Stimulated activated CD8-positive, alpha-beta memory T cell treated with anti-CD3 and anti-CD28 coated beads, Interleukin-12 subunit alpha, Interleukin-12 subunit beta, amount 100 ng/mL, for 4 hours (primary cell): ENCODE measurements at regions not wholly inside any gene's neighbourhood (a gene's known extent, or its start where the extent isn't known, plus 50 kb on each side); places are given as distances from the start of the nearest gene placed in this dataset.
"Not testable (repeated sequence)": the region's sequence is repeated elsewhere in the genome, so short reads cannot be mapped to it uniquely, and the experiment has no call there.

Experiments
- DNase-seq: peaks from one replicate; pipeline ENCODE4 v3.0.0-alpha.2; 2020; ENCODE audit warnings: low read depth

DNA sequence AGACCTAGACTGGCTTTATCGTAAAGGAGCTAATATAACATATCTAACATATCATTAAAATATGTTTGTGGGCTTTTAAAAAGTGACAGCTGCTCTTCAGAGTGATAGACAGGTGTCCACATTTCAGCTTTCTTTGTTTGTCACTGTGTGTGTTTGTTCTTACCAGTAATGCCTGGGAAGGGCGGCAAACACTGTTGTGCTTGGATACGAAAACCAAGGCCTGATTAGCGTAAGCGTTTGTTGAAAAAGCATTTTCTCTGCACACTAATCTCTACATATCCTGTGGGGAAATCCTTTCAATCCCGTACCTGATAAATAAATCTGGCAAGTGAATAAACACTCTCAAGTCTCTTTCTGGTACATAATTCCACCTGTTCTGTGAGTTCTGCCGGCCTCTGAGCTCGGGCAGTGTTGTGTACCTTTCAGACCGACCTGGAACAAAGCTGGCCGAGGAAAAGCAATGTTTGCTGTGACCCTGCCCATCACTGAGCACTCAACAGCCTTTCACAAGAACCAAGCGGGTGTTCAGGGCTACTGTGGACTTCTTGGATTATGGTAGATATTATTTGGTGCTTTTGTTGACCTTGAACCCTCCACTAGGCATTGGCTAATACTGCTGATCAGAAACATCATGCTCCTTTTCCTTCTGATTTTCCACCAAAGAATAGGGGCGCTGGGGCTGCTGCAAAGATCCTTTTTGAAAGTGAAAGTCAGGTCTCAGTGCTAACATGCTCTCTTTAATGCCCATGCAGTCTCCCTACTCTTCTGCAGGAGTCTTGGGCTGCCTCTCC, 100.4 kb downstream of the CD83 start:
- DNase-seq = no peak

DNA sequence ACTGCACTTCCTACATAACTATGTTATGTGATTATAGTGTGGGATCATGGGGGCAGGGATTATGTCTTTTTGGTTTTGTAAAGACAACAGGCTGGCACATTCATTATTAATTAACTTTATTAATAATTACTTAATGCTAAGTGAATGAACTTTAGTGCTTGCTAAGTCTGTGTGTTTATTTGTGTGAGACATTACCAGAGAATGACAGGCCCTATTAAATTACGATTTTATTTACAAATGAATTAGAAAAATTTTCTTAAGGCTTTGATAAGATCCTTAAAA, 100.9 kb downstream of the CD83 start:
- DNase-seq = no peak

DNA sequence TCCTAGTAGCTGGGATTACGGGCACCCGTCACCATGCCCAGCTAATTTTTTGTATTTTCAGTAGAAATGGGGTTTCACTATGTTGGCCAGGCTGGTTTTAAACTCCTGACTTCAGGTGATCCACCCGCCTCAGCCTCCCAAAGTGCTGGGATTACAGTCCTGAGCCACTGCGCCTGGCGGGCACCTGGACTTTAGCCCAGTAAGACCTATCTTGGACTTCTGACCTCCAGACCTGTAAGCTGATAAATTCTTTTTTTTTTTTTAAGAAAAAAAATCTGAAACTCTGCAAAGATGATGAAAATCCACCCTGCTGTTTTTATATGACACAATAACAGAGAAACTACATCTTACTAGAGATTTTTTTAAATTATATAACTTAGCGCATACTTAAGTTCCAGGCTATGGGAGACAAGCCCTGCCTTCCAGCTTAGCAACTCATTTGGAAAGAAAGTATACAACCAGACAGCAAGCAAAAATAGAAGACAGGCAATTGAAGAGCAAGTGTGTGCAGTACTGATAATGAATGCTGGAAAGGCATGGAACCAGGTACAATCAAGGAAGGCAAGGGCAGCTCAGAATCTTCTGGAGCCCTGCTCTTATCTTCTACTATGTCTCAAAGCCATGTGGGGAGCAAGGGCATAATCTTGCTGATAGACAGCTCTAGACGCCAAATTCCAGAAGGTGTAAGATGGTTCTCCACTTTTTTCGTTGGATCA, 104.2 kb downstream of the CD83 start:
- DNase-seq = no peak

DNA sequence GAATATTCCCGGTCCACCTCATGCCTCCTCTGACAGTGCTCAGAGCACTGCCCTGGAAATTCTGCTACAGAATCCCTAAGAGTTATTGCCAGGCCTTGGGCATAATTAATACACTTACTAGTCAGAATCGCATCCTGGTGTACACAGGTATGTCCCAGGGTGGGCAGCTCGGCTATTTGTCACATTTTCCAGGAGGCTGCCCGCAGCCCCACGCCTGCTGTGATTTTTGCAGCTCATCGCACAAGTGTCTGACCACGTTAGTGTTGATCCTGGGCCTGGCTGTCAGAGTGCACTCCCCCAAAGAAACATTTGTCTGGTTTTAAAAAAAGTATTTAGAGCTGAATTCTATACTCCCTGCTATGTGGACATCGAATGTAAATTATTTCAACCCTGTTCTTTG, 105.4 kb downstream of the CD83 start:
- no peak for DNase-seq

DNA sequence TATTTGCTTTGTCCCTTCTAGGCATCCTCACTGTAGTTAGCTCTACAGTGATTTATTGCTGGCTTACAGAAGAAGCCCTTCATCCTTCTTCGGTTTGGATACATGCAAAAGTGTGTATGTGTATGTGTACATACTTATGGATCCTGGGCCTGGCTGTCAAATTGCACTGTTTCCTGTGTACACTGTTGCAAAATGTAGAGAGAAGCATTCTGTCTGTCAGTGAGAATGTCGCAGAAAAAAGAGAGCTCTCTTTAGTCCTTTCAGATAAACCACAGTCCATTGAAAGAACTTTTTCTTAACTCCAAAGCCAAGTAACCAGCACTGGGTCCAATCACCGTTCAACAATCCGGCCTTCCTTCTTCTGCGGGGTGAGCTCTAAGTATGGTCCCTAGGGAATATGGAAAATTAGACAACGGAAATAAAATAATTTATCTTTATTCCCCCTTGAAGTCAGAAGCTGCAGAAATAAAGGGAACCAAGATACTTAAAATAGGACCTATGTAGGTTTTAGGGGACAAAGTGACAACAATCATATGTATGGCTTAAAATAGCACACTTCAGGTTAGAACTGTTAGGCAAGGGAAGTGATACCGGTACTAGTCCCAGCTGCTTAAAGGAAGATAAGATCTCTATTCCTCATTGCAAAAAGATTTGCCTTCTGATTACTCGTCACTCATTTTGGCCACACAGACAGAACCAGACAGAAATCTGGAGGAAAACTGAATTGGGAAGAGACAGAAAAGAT, 107.0 kb downstream of the CD83 start:
- no peak for DNase-seq

DNA sequence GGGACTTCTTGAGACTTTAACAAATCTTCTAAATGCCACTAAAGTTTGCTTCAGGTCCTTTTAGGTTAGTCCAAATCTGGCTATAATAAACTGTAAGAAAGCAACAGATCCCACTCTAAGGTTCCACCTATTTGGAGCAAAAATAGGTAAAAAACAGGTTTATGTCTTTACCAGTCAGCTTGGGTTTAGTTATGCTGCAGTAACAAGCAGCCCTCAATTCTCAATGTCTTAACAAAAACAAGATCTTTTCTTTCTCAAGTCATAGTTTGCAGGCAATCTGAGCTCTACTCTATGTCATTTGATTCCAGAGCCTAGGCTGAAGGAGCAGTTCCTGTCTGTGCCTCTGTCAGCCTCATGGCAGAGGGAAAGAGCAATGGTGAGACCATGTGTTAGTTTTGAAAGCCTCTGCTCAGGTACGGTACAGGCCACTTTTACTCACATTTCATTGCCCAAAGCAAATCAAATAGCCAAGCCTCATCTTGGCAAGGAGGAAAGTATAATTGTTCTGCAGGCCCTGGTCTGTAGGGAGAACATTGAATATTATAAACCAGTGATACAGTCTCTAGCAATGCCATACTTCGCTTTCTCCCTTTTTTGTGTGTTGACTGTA, 108.6 kb downstream of the CD83 start:
- DNase-seq = no peak

DNA sequence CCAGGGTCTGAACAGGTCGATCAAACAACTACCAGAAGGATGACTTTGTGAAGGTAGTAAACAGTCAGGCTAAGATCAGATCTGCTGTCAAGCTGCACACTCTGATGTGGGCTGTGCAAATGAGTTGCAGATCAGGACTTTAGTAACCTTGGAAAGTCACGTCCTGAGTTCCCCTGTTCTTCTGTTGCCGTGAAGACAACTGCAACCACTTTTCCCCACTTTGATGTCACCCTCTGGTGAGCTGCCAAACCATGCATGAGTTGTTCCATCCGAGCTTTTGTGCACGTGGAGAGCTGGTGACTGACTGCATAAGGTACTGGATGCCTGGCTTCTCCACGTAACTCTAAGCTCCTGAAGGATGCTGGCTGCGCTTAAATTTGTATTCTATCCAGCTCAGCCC, 111.0 kb downstream of the CD83 start:
- no peak for DNase-seq

DNA sequence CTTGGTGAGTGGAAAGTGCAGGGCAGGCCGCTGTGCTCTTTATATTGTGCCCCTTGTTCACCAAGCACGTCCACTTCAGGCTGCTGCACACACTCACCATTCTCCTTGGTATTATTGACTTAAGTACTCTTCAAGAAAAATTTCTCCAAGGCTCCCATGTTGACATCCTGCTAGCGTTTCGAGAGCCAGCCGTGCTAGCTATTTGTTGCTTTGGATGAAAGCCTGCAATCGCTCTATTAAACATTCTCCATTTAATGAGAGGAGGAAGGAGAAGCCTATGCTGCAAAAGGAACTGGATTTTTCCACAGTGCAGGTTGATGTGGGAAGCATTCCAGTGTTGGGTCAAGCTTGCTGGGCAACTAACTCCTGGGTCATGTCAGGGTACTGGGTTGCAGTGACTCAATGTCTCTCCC, 113.5 kb downstream of the CD83 start:
- DNase-seq = no peak

DNA sequence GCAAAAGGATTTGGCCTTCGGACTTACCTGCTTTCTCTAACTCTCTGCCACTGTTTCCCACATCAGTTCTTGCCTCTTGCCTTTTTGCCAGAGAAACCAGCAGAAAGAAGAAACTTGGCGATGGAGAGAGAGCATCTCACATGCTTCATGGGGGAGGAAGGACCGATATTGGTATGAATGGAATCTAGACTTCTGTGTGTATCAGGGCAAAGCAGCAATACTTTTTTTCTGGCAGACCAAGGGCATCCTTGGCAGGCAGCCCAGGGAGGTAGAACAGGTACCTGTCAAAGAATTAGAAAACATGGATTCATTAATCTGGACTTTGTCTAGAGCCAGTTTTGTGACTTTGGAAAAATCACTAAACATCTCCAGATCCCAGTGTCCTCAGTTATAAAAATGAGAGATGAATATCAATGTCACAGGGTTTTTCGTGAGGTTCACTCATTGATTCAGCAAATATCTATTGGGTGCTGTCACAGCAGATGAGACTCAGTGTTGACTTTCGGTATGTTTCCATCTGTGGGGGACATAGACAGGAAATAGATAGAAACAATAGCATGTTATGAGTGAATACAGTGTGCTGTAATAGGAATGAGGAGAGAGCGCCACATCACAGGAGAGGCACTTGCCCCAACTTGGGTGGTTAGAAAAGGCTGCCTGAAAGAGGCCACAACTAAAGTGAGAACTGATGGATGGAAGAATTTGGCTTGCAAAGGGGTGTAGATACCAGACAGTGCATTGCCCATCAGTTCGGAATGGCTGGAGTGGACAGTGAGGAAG, 114.1 kb downstream of the CD83 start:
- no peak for DNase-seq

DNA sequence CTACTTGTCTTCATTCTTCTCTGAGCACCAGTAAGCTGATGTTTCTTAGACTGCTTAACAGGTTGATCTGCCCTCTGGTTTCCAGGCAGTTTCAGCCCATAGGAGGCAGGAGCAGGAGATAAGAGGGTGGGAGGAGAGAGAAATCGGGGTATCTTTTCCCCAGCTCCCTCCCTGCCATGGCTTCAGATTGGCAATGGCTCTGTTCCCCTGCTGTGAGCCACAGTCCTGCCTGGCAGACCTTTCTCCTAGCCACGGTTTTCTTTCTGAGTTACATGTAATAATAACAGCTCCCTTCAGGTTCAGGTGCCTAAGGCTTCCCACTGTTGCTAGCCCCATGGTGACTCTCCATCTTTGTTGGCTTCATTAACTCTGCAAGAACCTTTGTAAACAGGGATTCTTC, 115.3 kb downstream of the CD83 start:
- no peak for DNase-seq

DNA sequence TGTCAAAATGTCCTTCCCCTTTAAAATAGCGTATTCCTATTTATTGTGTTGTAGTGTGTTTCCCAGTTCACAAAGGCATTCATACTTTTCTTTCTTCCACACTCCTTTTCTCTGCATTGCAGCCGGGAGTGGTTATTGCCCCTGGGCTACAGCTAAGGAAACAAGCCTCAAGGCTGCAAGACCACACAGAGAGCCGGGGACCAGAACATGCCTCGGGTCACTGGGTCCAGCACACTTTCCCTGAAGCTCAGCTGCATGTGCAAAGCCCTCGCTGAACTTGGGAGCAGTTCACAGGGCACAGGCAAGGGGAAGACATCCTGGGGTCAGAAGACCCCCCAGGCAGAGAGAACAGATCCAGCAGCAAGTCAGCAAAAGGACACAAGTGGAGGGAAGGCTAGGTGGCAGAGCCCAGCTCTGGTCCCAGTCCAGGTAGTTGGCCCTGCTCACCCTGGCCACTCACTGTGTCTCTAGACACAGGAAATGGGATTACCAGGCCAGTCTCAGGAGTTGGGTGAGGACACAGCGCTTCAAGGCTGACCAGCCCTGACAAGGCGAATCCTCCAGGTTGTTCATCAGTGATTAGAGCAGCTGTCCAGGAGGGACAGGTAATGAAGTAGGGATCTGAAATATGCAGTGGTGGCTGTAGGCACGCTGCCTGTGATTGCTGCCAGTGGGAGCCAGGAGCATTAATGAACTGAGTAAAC, 118.2 kb downstream of the CD83 start:
- no peak for DNase-seq

DNA sequence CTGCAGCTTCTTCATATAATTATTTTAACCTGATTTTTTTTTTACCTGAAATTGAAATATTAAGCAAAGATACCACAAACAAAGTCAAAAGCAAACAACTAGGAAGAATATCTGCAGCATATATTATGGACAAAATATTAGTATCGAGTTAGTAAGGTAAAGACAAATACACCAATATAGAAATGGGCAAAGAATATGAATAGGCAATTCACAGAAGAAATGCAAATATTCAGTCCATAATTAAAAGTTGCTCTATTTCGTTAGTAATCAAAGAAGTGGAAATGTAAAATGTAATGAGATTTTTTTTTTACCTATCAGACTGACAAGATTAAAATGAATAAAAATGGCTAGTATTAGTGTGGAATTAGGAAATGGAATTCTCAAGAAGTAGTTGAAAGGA, 121.5 kb downstream of the CD83 start:
- DNase-seq = no peak

DNA sequence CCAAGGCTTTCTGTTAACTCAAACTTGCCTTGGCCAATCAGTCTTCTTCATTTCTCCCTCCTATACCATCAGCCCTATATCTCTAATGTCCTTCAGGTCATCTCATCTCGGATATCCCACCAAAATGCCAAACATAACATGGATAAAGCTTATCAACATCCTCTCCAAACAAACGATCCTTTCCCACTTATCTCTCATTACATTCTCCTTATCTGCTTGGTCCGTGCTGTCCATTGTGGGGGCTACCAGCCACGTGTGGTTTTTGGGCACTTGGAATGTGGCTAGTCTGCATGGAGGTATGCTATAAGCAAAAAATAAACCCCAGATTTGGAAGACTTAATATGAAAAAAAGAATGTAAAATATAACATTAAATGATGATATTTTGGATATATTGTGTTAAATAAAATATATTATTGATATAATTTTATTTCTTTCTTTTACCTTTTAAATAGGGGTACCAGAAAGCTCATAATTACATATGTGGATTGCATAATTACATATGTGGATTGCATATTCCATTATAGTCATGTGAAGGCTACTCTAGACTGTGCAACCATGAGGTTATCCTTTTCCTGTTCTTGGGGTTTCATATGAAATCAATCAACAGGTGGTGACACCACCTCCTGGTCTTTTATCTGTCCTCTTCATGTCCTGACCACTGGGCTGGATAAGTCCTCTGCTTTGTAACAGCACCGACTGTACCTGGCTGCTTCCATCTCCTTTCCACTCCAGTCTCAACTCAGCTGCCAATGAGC, 123.0 kb downstream of the CD83 start:
- DNase-seq = no peak

DNA sequence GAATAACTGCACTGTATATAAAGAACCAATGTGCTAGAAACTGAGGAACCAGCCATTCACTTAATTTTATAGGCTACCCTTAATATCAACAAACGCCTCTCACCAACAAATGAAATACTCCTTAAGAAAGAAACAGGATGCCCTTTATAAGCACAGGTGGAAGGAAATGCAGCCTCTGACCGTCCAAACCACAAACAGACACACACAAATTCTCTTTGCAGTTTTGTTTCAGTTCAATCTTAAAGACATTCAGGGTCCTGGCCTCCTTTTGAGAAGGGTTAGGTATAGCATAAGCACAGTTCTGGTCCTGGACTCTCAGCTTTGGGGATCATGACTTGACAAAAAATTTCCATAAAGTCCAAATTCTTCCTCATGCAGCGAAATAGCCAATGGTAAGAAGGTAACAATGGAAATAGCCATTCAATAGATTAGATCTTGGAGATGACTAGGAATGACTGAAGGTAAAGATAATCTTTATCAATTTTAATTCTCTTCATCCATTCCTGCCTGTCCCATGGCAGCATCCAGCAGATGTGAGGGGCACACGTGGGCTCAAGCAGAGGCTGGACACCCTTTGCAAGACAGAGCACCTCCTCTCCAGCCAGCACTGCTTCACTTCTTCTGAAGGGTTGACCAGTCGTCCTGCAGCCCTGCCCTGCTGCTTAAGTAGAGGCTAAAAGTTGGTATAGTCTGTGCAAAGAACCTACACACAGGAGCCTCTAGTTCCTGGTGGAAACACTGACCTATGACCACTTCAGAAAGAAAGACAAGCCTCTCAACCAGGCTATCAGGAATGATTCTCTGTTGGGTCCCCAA, 123.9 kb downstream of the CD83 start:
- DNase-seq = no peak

DNA sequence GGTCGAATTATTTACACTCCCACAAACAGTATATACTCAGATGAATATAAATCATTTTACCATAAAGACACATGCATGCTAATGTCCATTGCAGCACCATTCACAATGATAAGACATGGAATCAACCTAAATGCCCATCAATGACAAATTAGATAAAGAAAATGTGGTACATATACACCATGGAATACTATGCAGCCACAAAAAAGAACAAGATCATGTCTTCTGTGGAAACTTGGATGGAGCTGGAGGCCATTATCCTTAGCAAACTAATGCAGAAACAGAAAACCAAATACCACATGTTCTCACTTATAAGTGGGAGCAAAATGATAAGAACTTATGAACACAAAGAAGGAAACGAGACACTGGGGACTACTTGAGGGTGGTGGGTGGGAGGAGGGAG, 125.3 kb downstream of the CD83 start:
- DNase-seq = not testable (repeated sequence)

DNA sequence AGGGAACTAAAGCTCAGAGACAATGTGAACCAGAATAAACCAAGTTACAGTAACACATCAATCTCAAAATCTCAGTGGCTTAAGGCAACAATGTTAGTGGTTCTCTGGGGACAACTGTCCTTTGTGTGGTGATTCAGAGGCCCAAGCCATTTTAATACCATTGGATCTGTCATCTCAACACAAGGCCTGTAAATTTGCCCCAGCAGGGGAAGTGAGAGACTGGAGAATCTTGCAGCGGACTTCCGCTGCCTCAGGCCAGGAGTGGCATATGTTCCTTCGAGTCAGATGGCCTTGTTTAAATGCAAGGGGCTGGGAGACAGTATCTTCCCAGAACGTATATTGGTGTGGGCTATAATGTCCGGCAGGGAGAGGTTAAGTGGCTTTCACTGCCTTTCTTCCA, 126.0 kb downstream of the CD83 start:
- no peak for DNase-seq

DNA sequence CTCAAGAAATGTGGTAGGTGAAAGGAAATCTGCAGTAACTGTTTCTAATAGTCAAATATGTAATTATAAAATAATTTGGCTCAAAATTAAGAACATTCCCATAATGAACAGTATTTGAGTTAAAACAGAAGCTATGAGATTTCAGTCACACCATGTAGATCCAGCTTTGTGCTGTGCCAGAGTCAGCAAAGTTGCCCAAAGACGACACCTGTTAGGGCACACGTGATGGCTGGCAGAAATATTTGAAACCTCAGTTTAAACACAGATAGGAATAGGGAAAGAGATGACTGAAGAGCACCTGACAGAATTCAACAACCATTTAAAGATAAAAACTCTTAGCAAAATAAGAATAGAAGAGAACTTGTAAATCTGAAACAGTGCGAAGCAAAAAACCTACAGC, 129.3 kb downstream of the CD83 start:
- DNase-seq = no peak

DNA sequence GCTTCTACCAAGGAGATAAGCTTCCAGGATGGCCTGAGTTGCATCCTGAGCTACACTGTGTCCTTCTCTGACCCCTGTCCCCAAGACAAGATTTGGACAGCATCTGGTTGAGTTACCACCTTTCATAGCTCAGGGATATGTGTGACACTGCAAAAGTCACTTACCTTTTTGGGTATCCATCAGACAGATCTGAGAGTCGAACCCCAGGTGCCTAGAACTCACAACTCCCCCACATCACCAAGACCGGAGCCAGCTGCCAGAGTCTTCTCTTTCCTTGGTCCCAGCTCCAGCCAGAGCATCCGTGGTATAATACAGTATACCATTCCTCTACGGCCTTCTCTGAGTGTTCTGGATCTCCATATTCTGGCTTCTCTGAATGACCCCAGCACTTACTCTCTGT, 133.0 kb downstream of the CD83 start:
- DNase-seq = no peak

DNA sequence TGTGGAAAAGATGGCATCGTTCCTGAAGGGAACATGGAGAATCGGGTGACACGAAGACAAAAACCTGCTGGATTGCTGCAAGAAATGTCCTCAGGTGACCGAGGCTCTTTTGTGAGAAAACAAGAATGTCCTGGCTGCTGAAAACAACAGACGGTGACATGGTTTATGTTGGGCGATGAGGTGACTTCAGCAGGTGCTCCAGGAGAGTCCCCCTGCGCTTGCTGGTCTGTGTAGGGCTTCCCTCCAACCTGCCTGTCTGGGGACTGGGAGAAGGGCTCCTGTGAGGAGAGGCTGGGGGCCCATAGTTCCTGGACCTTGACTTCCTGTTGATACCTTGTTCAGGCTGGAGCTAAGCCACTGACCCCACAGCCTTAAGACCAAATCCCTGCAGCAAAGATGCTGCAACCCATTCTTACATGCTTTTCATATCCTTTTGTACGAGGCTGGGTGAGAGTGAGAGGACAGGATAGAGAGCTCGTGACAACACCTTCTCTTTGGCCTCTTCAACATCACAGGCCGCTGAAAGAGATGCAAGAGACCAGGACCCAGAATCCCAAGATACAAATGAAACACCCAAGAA, 134.8 kb downstream of the CD83 start:
- no peak for DNase-seq
